ENCODE measurements at regions not wholly inside any gene's neighbourhood (a gene's known extent, or its start where the extent isn't known, plus 50 kb on each side); places are given as distances from the start of the nearest gene placed in this dataset.

DNA sequence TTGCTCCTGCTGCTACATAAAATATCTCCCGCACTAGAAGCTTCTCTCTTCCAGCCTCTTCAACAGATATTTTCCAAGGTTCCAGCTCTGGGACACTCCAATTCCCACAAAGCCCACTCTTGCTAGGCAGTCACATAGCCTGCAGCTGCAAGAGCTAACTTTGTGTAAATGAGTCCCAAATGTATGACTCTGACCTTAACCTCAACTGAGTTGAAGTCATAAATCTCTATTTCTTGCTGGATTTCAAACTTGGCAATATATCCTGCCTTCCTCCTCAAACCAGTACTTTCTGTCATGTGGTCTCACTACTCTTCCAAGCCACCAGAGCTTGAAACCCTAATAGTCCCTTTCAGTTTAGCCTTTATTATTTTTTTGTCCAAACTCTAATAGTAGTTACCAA is 315.4 kb upstream of the GRIA3 start:
- no peak for TF ChIP-seq POLR2A (IDR thresholded peaks at IDR 0.05)
- TF ChIP-seq POLR2AphosphoS5 (IDR thresholded peaks at IDR 0.05), result no peak
- TF ChIP-seq CTCF (IDR thresholded peaks at IDR 0.05), result no peak
- no peak for TF ChIP-seq EP300 (IDR thresholded peaks at IDR 0.05)
- H3K36me3 ChIP-seq, result no peaks in the 10 kb centered on the region
- no peak for ATAC-seq
- WGBS, 2 donors (ENCODE audit: low coverage in 1 of 2), result 13% methylated on average over 1 of the region's 1 CpG; no CpG with 5 or more reads in 1 of the 2 donors
- no peaks in the 10 kb centered on the region for H3K27me3 ChIP-seq
- H3K4me3 ChIP-seq, result no peak overlapping the region
- H3K27ac ChIP-seq, result no peak overlapping the region
- H3K9me3 ChIP-seq, result no peaks in the 10 kb centered on the region
- no peaks in the 10 kb centered on the region for H3K4me1 ChIP-seq

GRCh38 chrX:122869171-122869570 is 314.9 kb upstream of the GRIA3 start:
- no peak overlapping the region for H3K4me3 ChIP-seq
- TF ChIP-seq POLR2A (IDR thresholded peaks at IDR 0.05), result no peak
- TF ChIP-seq CTCF (IDR thresholded peaks at IDR 0.05), result no peak
- no peak for TF ChIP-seq POLR2AphosphoS5 (IDR thresholded peaks at IDR 0.05)
- TF ChIP-seq EP300 (IDR thresholded peaks at IDR 0.05), result no peak
- no peaks in the 10 kb centered on the region for H3K36me3 ChIP-seq
- no peak for ATAC-seq
- H3K9me3 ChIP-seq, result no peaks in the 10 kb centered on the region
- no peaks in the 10 kb centered on the region for H3K27me3 ChIP-seq
- H3K4me1 ChIP-seq, result no peaks in the 10 kb centered on the region
- WGBS, 2 donors (ENCODE audit: low coverage in 1 of 2), result 41 to 67% methylated on average over 2 to 4 of the region's 4 CpGs
- H3K27ac ChIP-seq, result no peak overlapping the region

DNA sequence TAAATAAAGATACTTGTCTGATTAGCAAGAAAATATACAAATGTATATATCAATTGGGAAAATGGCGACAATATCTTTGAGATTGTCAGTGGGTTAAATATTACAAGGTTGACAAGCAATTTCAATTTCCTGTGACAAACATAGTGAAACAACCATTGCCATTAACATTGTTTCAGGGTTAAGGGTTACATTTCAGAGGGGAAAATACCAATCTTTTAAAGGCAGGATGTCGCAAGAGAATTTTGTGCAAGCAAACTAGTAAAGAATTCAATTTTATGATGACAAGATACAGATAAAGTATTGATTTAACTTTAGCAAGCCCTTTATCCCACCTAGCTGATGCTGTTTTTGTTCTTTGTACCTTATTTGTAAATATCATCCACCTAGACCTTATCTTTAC is 305.8 kb upstream of the GRIA3 start:
- WGBS, 2 donors (ENCODE audit: low coverage in 1 of 2), result 60 to 78% methylated on average over 2 of the region's 2 CpGs
- Histone ChIP-seq H3K9me3 (no peaks in the 10 kb centered on the region), H3K4me1 (no peaks in the 10 kb centered on the region), H3K27ac (no peak overlapping the region), H3K36me3 (no peaks in the 10 kb centered on the region), H3K4me3 (no peak overlapping the region), H3K27me3 (no peaks in the 10 kb centered on the region)
- no peak for ATAC-seq
- TF ChIP-seq EP300 (IDR thresholded peaks at IDR 0.05), result no peak

DNA sequence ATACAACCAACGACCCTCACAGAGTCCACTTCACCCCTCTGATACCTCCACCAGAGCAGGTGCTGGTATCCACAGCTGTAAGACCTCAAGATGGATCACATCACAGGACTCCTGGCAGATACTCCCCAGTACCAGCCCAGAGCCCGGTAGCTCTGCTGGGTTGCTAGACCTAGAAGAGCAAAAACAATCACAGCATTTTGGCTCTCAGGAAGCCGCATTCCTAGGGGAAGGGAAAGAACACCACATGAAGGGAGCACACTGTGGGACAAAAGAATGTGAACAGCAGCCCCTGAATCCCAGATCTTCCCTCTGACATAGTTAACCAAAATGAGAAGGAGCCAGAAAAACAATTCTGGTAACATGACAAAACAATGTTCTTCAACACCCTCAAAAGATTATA is 303.1 kb upstream of the GRIA3 start:
- no peaks in the 10 kb centered on the region for H3K9me3 ChIP-seq
- no peak for TF ChIP-seq POLR2AphosphoS5 (IDR thresholded peaks at IDR 0.05)
- TF ChIP-seq POLR2A (IDR thresholded peaks at IDR 0.05), result no peak
- no peak for TF ChIP-seq EP300 (IDR thresholded peaks at IDR 0.05)
- no peak for TF ChIP-seq CTCF (IDR thresholded peaks at IDR 0.05)
- H3K4me1 ChIP-seq, result no peaks in the 10 kb centered on the region
- H3K27me3 ChIP-seq, result no peaks in the 10 kb centered on the region
- WGBS, 2 donors (ENCODE audit: low coverage in 1 of 2), result 57% methylated on average over 1 of the region's 3 CpGs; no CpG with 5 or more reads in 1 of the 2 donors
- no peak for ATAC-seq
- H3K4me3 ChIP-seq, result no peak overlapping the region
- no peak overlapping the region for H3K27ac ChIP-seq
- H3K36me3 ChIP-seq, result no peaks in the 10 kb centered on the region

DNA sequence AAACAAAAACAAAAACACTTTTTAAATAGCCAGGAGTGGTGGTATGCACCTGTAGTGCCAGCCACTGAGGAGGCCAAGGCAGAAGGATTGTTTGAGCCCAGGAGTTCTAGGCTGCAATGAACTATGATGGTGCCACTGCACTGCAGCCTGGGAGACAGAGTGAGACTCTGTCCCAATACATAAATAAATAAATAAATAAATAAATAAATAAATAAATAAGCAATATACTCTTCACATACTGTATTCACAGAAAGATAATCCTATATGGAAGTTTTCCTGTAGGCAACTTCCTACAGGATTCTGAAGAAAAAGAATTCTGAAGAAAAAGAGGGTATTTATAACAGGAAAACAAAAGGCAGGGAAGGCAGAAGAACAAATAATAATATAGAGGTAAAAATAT is 293.3 kb upstream of the GRIA3 start:
- Histone ChIP-seq H3K36me3 (no peaks in the 10 kb centered on the region), H3K4me1 (no peaks in the 10 kb centered on the region), H3K9me3 (no peaks in the 10 kb centered on the region), H3K27me3 (no peaks in the 10 kb centered on the region), H3K4me3 (no peak overlapping the region), H3K27ac (no peak overlapping the region)
- ATAC-seq, result no peak
- no peak for TF ChIP-seq POLR2AphosphoS5 (IDR thresholded peaks at IDR 0.05)

- H3K36me3 ChIP-seq, result no peaks in the 10 kb centered on the region
- H3K4me1 ChIP-seq, result no peaks in the 10 kb centered on the region
- TF ChIP-seq EP300 (IDR thresholded peaks at IDR 0.05) (no peak), POLR2A (IDR thresholded peaks at IDR 0.05) (no peak), CTCF (IDR thresholded peaks at IDR 0.05) (no peak), POLR2AphosphoS5 (IDR thresholded peaks at IDR 0.05) (no peak)
- WGBS, 2 donors (ENCODE audit: low coverage in 1 of 2), result 80% methylated on average over 1 of the region's 7 CpGs; no CpG with 5 or more reads in 1 of the 2 donors
- no peak overlapping the region for H3K27ac ChIP-seq
- H3K9me3 ChIP-seq, result no peaks in the 10 kb centered on the region
- no peak overlapping the region for H3K4me3 ChIP-seq
- ATAC-seq, result no peak
- no peaks in the 10 kb centered on the region for H3K27me3 ChIP-seq
Observed at GRCh38 chrX:122906726-122907125, 277.4 kb upstream of the GRIA3 start.
